ENCODE measurements at regions not wholly inside any gene's neighbourhood (a gene's known extent, or its start where the extent isn't known, plus 50 kb on each side); places are given as distances from the start of the nearest gene placed in this dataset.

GRCh38 chr6:126781582-126781981 lies 336.9 kb upstream of the RSPO3 start:
- Histone ChIP-seq H3K4me1 (ENCODE audit: insufficient read depth, low read length, severe bottlenecking) (no peaks in the 10 kb centered on the region), H4K20me1 (ENCODE audit: insufficient read depth, low read length) (no peaks in the 10 kb centered on the region), H3K27ac (ENCODE audit: low read depth, low read length, poor library complexity, severe bottlenecking) (no peak overlapping the region), H3K9me3 (ENCODE audit: low read length) (no peaks in the 10 kb centered on the region), H2AFZ (ENCODE audit: low read length) (no peak overlapping the region), H3K9ac (ENCODE audit: low read length) (no peak overlapping the region), H3K9me2 (ENCODE audit: low read depth, low read length) (no peaks in the 10 kb centered on the region), H3K36me3 (ENCODE audit: insufficient read depth, low read length) (no peaks in the 10 kb centered on the region), H3K4me2 (ENCODE audit: low read length) (no peak overlapping the region), H3K27me3 (ENCODE audit: insufficient read depth, low read length) (no peaks in the 10 kb centered on the region), H3K79me2 (ENCODE audit: insufficient read depth, low read length) (no peaks in the 10 kb centered on the region), H3F3A (ENCODE audit: insufficient read depth, low read length) (no peaks in the 10 kb centered on the region), H3K4me3 (ENCODE audit: low read depth, low read length, poor library complexity, severe bottlenecking) (no peak overlapping the region)
- TF ChIP-seq CTCF (IDR thresholded peaks at IDR 0.05; ENCODE audit: low read length) (no peak), EZH2 (IDR thresholded peaks at IDR 0.05; ENCODE audit: borderline replicate concordance, low read length) (no peak)

- TF ChIP-seq EZH2 (IDR thresholded peaks at IDR 0.05; ENCODE audit: borderline replicate concordance, low read length) (no peak), CTCF (IDR thresholded peaks at IDR 0.05; ENCODE audit: low read length) (no peak)
- Histone ChIP-seq H3F3A (ENCODE audit: insufficient read depth, low read length) (no peaks in the 10 kb centered on the region), H3K4me3 (ENCODE audit: low read depth, low read length, poor library complexity, severe bottlenecking) (no peak overlapping the region), H3K4me1 (ENCODE audit: insufficient read depth, low read length, severe bottlenecking) (no peaks in the 10 kb centered on the region), H2AFZ (ENCODE audit: low read length) (no peak overlapping the region), H3K79me2 (ENCODE audit: insufficient read depth, low read length) (no peaks in the 10 kb centered on the region), H3K9me3 (ENCODE audit: low read length) (no peaks in the 10 kb centered on the region), H3K27ac (ENCODE audit: low read depth, low read length, poor library complexity, severe bottlenecking) (no peak overlapping the region), H3K9me2 (ENCODE audit: low read depth, low read length) (no peaks in the 10 kb centered on the region), H3K9ac (ENCODE audit: low read length) (no peak overlapping the region), H4K20me1 (ENCODE audit: insufficient read depth, low read length) (no peaks in the 10 kb centered on the region), H3K27me3 (ENCODE audit: insufficient read depth, low read length) (no peaks in the 10 kb centered on the region), H3K4me2 (ENCODE audit: low read length) (no peak overlapping the region), H3K36me3 (ENCODE audit: insufficient read depth, low read length) (no peaks in the 10 kb centered on the region)
Measured at GRCh38 chr6:126784161-126784790, 334.2 kb upstream of the RSPO3 start.

- H3K79me2 ChIP-seq (ENCODE audit: insufficient read depth, low read length), result no peaks in the 10 kb centered on the region
Measured at GRCh38 chr6:126786262-126786661, 332.2 kb upstream of the RSPO3 start.

More at GRCh38 chr6:126786262-126786661, 332.2 kb upstream of the RSPO3 start:
- no peak overlapping the region for H2AFZ ChIP-seq (ENCODE audit: low read length)
- H3K36me3 ChIP-seq (ENCODE audit: insufficient read depth, low read length), result no peaks in the 10 kb centered on the region
- no peak overlapping the region for H3K27ac ChIP-seq (ENCODE audit: low read depth, low read length, poor library complexity, severe bottlenecking)
- TF ChIP-seq CTCF (IDR thresholded peaks at IDR 0.05; ENCODE audit: low read length) (no peak), EZH2 (IDR thresholded peaks at IDR 0.05; ENCODE audit: borderline replicate concordance, low read length) (no peak)
- H3F3A ChIP-seq (ENCODE audit: insufficient read depth, low read length), result no peaks in the 10 kb centered on the region
- H3K4me1 ChIP-seq (ENCODE audit: insufficient read depth, low read length, severe bottlenecking), result no peaks in the 10 kb centered on the region
- H4K20me1 ChIP-seq (ENCODE audit: insufficient read depth, low read length), result no peaks in the 10 kb centered on the region
- H3K9me2 ChIP-seq (ENCODE audit: low read depth, low read length), result no peaks in the 10 kb centered on the region
- H3K9me3 ChIP-seq (ENCODE audit: low read length), result no peaks in the 10 kb centered on the region
- H3K4me2 ChIP-seq (ENCODE audit: low read length), result no peak overlapping the region
- H3K4me3 ChIP-seq (ENCODE audit: low read depth, low read length, poor library complexity, severe bottlenecking), result no peak overlapping the region
- H3K27me3 ChIP-seq (ENCODE audit: insufficient read depth, low read length), result no peaks in the 10 kb centered on the region
- no peak overlapping the region for H3K9ac ChIP-seq (ENCODE audit: low read length)

Data from OCI-LY1 (cell line).